GM12891 (cell line): ENCODE measurements at regions not wholly inside any gene's neighbourhood (a gene's known extent, or its start where the extent isn't known, plus 50 kb on each side); places are given as distances from the start of the nearest gene placed in this dataset.

Source experiments
- DNase-seq: peaks from one replicate; pipeline ENCODE4 v3.0.0; 2011; ENCODE audit warnings: low spot score; ENCODE audit not compliant: insufficient read length
- FAIRE-seq: peaks from 2 replicates; lab custom pipeline; 2011; peaks lifted over from hg19 to GRCh38; lab: Jason Lieb, UNC
- PAX5 ChIP-seq: IDR thresholded peaks from 2 replicates; pipeline ENCODE4 v1.6.1; 2011; ENCODE audit warnings: low read length, moderate library complexity, mild to moderate bottlenecking; ENCODE audit not compliant: insufficient read depth, severe bottlenecking
- POLR2A ChIP-seq: IDR thresholded peaks from 2 replicates; pipeline ENCODE4 v1.6.1; 2011; ENCODE audit warnings: low read depth, low read length, control low read depth
- POLR2AphosphoS5 ChIP-seq: IDR thresholded peaks from 2 replicates; pipeline ENCODE4 v1.6.1; 2011; ENCODE audit warnings: low read depth, low read length, control low read depth
- POU2F2 ChIP-seq: IDR thresholded peaks from 2 replicates; pipeline ENCODE4 v1.6.1; 2011; ENCODE audit warnings: low read depth, mild to moderate bottlenecking, control low read depth, low read length, moderate library complexity
- SPI1 ChIP-seq: IDR thresholded peaks from 2 replicates; pipeline ENCODE4 v1.6.1; 2011; ENCODE audit warnings: low read depth, low read length, control low read depth
- TAF1 ChIP-seq: IDR thresholded peaks from 2 replicates; pipeline ENCODE4 v1.6.1; 2011; ENCODE audit warnings: low read depth, low read length, control low read depth

DNA sequence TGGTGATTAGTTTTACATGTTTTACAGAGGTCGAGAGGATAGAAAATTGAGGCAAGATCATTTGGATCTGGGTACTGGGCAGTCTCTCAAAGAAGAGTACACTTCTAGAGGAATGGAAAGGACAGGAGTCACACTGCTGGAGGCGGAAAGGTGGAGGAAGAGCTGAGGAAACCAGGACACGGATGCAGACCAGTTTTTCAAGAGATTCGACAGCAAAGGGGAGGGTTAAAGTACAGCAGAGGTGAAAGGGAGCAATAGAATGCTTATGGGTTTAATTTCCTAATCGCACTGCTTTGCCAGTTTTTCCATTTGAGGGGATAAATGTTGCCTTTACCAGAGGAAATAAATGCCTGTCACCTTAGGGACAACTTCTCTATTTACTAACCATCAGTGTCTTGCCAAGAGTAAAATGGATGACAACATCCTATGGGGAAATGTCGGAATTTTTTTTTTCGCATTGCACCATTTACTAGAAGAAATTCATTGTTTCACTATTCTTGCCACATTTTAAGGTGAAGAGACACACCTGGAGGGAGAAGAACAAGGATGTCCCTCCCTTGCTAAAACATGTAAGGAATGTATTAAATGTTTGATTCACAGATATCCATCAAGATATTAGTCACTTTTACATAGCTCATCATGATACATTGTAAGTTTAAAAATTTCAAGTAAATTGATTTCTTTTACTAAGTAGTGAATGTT lies 226.6 kb downstream of the COL12A1 start:
- FAIRE-seq (no peak), DNase-seq (no peak)
- TF ChIP-seq POLR2AphosphoS5 (no peak), PAX5 (no peak), TAF1 (no peak), POU2F2 (no peak), SPI1 (no peak), POLR2A (no peak)

DNA sequence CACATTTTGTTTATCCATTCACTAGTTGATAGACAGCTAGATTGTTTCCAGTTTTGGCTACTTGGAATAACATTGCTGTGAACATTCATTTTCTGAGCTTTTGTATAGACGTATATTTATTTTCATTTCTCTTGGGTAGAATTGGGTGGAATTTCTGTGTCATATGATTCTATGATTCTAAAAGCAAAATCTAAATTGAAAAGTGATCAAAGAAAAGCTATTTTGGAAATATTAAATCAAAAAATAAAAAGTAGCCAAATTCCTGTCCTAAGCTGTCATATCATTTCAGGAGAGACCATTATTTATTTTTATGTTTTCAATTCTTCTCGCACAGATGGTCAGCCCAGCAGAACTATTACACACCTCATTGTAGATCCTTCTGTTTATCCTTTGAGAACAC lies 229.2 kb downstream of the COL12A1 start:
- TF ChIP-seq POLR2AphosphoS5 (no peak), TAF1 (no peak)
- no peak for FAIRE-seq
- no peak for DNase-seq

DNA sequence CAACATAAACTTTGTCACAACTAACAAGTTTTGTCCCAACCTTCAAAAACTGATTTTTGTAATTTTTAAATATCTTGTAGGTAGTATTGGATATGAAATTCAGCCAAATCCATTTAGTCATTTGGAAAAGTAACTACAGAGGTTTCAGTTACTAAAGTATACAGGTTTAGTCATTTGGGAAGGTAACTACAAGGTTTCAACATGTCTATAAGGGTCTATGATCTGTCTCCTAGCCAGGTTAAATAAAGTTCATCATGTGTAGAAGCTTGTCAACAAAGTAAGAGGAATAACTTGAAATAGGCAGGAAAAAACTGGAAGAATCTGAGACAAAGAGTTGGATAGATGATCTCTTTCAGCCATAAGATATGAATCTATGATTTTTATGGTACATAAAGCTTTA lies 229.8 kb downstream of the COL12A1 start:
- TF ChIP-seq SPI1 (no peak), POLR2A (no peak), POU2F2 (no peak), PAX5 (no peak), TAF1 (no peak), POLR2AphosphoS5 (no peak)
- no peak for DNase-seq
- FAIRE-seq: no peak

DNA sequence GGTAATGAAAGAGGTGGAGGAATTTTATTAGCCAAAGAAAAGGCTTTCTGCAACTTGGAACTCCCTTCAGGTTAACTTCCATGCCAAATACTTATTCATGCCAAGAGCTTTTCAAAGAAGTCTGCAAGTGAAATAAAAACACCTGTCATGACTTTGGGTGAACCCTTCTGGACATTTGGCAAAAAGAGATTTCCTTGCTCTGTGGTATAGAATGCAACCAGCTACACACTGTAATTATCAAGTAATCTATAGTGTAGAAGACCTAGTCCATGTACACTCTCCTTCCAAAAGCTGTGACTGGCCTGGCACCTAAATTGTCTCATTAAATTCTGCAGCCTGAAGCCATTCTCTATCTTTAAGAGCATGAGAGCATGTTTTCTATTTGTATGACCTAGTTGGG lies 232.3 kb downstream of the COL12A1 start:
- DNase-seq (no peak), FAIRE-seq (no peak)
- TF ChIP-seq TAF1 (no peak), POLR2A (no peak), POLR2AphosphoS5 (no peak), PAX5 (no peak), SPI1 (no peak), POU2F2 (no peak)

DNA sequence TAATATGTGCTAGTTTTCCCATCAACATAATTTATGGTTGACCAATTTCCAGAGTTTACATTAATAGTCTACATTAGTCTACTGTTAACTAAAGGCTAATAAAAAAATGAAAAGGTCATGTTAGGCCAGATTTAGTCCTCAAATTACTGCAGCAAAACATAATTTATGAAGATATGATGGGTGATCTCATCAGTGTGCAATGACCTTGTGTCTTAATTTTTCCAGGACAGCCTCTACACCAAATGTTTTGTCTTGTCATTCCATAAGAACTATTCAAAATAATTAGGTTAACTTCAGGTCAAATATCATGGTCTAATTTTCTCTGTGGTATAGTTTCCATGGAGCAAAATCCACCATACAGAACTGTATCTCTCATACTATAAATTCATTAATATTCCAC lies 234.2 kb downstream of the COL12A1 start:
- no peak for TF ChIP-seq PAX5
- TF ChIP-seq SPI1: no peak
- TF ChIP-seq TAF1: no peak
- no peak for TF ChIP-seq POU2F2
- no peak for TF ChIP-seq POLR2A
- no peak for TF ChIP-seq POLR2AphosphoS5
- DNase-seq (no peak), FAIRE-seq (no peak)

DNA sequence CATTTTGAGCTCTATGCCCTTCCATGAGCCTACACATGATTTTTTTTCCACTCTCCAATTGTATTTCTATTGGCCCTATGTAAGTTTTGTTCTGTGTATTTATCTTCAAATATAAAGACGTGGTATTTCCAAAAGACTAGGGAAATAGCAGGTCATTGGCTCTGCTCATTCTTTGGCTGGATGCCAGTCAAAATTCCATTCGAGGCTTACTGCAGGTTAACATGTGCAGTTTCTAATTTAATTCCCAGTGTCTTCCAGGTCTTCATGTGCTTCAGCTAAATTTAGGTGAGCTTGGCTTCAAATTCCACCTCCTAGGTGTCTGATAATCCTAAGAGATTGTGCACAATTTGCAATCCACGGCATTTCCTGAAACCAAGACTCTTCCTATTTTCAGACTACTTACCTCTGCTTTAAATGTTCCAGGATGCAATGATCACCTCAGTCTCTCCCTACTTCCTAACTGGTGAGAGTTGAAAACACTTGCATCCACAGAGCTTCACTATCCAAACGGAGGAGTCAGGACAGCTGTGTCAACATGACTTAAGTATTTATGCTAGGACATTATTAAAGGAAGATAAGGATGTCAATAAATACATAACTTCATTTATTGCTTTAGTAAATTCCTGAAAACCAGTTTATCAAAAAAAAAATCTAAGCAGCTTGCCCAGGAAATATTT lies 236.1 kb downstream of the COL12A1 start:
- FAIRE-seq (no peak), DNase-seq (no peak)
- TF ChIP-seq POLR2AphosphoS5: no peak
- TF ChIP-seq POU2F2: no peak
- no peak for TF ChIP-seq SPI1
- TF ChIP-seq TAF1: no peak
- TF ChIP-seq PAX5: no peak
- TF ChIP-seq POLR2A: no peak

DNA sequence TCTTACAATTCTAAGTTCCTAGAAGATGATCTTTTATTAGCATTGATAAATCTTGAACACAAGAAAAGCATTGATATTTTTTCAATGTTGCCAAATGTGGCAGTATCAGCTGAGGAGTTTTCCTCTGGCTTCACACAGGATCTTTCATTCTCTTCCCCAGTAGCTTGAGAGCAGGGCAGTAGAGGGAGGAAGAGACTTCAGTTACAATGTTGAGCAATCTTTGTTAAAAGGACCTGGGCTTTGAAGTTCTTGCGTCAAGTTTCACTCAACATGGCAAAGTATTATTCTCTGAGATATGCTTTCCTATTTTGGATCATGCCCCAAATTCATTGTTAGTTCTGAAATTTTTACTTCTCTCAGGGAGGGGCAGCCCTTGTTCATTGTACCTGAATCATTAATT lies 238.0 kb downstream of the COL12A1 start:
- TF ChIP-seq POU2F2 (no peak), PAX5 (no peak), POLR2A (no peak), POLR2AphosphoS5 (no peak), TAF1 (no peak)
- no peak for FAIRE-seq

DNA sequence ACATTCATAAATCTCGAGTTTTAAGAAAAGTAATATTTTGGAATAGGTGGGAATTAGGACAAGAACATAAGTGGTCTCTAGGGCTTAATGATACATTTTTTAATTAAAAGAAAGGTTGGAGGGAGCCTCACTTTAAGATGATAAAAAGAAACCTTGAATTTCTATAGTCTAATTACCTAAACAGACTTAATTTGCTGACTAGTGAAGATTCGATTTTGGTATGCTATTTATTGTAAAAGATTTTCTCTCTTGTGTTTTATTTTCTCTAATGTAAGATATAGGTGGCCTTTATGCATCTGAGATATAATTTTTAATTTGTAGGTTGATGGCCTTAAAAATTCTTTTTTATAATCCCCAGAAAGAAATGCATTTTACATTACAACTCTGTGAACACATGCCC lies 239.1 kb downstream of the COL12A1 start:
- FAIRE-seq (no peak), DNase-seq (no peak)
- no peak for TF ChIP-seq POU2F2
- no peak for TF ChIP-seq PAX5

More for the DNA sequence above, 238.0 kb downstream of the COL12A1 start:
- no peak for DNase-seq

DNA sequence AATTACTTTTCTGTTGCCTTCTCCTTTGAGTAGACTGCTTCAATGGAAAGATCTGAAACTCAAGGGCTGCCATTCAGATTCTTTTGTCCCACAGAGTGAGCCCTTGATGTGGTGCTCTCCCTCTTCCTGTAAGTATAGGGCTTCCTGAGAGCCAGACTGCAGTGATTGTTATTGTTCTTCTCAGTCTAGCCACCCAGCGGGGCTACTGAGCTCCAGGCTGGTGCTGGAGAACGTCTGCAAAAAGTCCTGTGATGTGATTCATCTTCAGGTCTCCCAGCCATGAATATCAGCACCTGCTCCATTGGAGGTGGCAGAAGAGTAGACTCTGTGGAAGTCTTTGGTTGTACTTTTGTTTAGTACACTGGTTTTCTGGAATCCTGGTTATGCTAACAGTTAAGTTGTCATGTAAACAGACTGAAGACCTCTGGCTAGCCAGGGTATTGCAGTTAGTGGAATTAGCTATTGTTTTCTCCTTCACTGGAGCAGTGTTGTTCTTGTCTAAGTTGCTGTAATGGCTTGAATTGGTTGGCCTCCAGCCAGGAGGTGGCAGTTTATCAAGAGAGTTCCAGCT lies 240.9 kb downstream of the COL12A1 start:
- TF ChIP-seq PAX5: no peak
- TF ChIP-seq POLR2AphosphoS5: no peak
- TF ChIP-seq POLR2A: no peak
- no peak for TF ChIP-seq TAF1
- TF ChIP-seq POU2F2: no peak
- no peak for TF ChIP-seq SPI1
- FAIRE-seq (no peak), DNase-seq (no peak)
